SK-N-SH treated with all-trans-retinoic acid at 6 μM for 48 hours (cell line): ENCODE measurements at regions not wholly inside any gene's neighbourhood (a gene's known extent, or its start where the extent isn't known, plus 50 kb on each side); places are given as distances from the start of the nearest gene placed in this dataset.

Source experiments
- CSDC2 ChIP-seq: fragments of 250-450 bp; sonication (Bioruptor Pico); IDR thresholded peaks from 2 replicates; pipeline ENCODE4 v1.5.0; 2020; ENCODE audit warnings: mild to moderate bottlenecking, moderate library complexity
- ISL1 ChIP-seq: fragments of 250-450 bp; sonication (Bioruptor Pico); IDR thresholded peaks from 2 replicates; pipeline ENCODE4 v2.1.2; 2022; ENCODE audit warnings: mild to moderate bottlenecking, moderate library complexity
- POU6F1 ChIP-seq: fragments of 250-450 bp; sonication (Bioruptor Pico); IDR thresholded peaks from 2 replicates; pipeline ENCODE4 v1.8.0; 2021; ENCODE audit warnings: low read depth, mild to moderate bottlenecking, moderate library complexity, borderline replicate concordance
- TOX ChIP-seq: fragments of 250-450 bp; sonication (Bioruptor Pico); IDR thresholded peaks from 2 replicates; pipeline ENCODE4 v1.8.0; 2021; ENCODE audit warnings: mild to moderate bottlenecking, moderate library complexity, borderline replicate concordance
- ZFP30 ChIP-seq: fragments of 450-650 bp; formaldehyde crosslinking; IDR thresholded peaks from 2 replicates; pipeline ENCODE4 v1.5.0; 2022; ENCODE audit warnings: mild to moderate bottlenecking, moderate library complexity

- TF ChIP-seq ZFP30 (CRISPR knock-in tag) (no peak), ISL1 (CRISPR knock-in tag) (no peak), TOX (CRISPR knock-in tag) (no peak), CSDC2 (CRISPR knock-in tag) (no peak), POU6F1 (CRISPR knock-in tag) (no peak)
Measured at GRCh38 chr7:156143683-156144082, 331.4 kb upstream of the SHH start.
